Ovary (tissue), 7 donors: ENCODE measurements at regions not wholly inside any gene's neighbourhood (a gene's known extent, or its start where the extent isn't known, plus 50 kb on each side); places are given as distances from the start of the nearest gene placed in this dataset.
A peak's percentile ranks its signal among the peaks of the same experiment; 100 is the strongest.

ENCODE experiments used
- DNase-seq, 5 donors: peaks; one replicate each; pipeline ENCODE4 v3.0.0-alpha.2; 2019 to 2020
- H3K27ac ChIP-seq, 2 donors: fragments of 200-600 bp; one replicate each; pipeline versions ENCODE4 v1.5.1 to v1.8.0; 2019 to 2022
- H3K27me3 ChIP-seq: fragments of 200-600 bp; one replicate; pipeline ENCODE4 v1.8.0; 2022
- H3K36me3 ChIP-seq: fragments of 200-600 bp; sonication (generic); one replicate; pipeline ENCODE4 v1.5.1; 2019
- H3K4me1 ChIP-seq: one replicate; pipeline ENCODE4 v1.8.1; 2013; ENCODE audit warnings: mild to moderate bottlenecking, moderate library complexity; ENCODE audit not compliant: insufficient read depth
- H3K4me3 ChIP-seq: fragments of 200-600 bp; sonication (generic); one replicate; pipeline ENCODE4 v1.5.1; 2017
- H3K9me3 ChIP-seq, 2 donors: fragments of 200-600 bp in 1 of 2; sonication (generic) in 1 of 2; one replicate each; pipeline versions ENCODE4 v1.5.1 to v1.8.1; 2013 to 2019; ENCODE audit warnings: mild to moderate bottlenecking in 1 of 2, moderate library complexity in 1 of 2
- CTCF ChIP-seq, 3 donors: fragments of 450-650 bp in 2 of 3; fragments of 200-600 bp in 1 of 3; IDR thresholded peaks; one replicate each; pipeline versions ENCODE4 v1.5.1 to v1.8.0; 2016 to 2022; ENCODE audit warnings: antibody characterized with exemption in 3 of 3, mild to moderate bottlenecking in 1 of 3
- EP300 ChIP-seq: sonication (generic); formaldehyde crosslinking; IDR thresholded peaks from one replicate; pipeline ENCODE4 v1.6.1; 2017; ENCODE audit warnings: antibody characterized with exemption
- POLR2A ChIP-seq: fragments of 450-650 bp; IDR thresholded peaks from one replicate; pipeline ENCODE4 v1.6.1; 2017; ENCODE audit warnings: antibody characterized with exemption, mild to moderate bottlenecking, moderate library complexity
- WGBS, 3 donors: extraction: QIAGEN DNeasy Blood & Tissue Kit in 1 of 3; methylation state at CpG; one replicate each; pipeline versions ENCODE4 v1.1.5 to v1.1.7; 2013 to 2017; 5-methylcytosine and 5-hydroxymethylcytosine counted together
- intact Hi-C, 4 donors: fragments of 100-400 bp; cut with DNase I; formaldehyde crosslinking; loops; one replicate each; pipeline versions ENCODE4 v1.11.0 to v1.15.1; 2022 to 2023
- donor health status: DM: no; HTN: no; CAD: no; lungs with moderate emphysema.
- donor health status: DM: no; HTN: no; CAD: no.
- donor health status: Bipolar disorder and iron deficiency.
- donor health status: DM: no; HTN: no; CAD: no.
- donor health status: DM: yes; HTN: yes; CAD: no.

DNA sequence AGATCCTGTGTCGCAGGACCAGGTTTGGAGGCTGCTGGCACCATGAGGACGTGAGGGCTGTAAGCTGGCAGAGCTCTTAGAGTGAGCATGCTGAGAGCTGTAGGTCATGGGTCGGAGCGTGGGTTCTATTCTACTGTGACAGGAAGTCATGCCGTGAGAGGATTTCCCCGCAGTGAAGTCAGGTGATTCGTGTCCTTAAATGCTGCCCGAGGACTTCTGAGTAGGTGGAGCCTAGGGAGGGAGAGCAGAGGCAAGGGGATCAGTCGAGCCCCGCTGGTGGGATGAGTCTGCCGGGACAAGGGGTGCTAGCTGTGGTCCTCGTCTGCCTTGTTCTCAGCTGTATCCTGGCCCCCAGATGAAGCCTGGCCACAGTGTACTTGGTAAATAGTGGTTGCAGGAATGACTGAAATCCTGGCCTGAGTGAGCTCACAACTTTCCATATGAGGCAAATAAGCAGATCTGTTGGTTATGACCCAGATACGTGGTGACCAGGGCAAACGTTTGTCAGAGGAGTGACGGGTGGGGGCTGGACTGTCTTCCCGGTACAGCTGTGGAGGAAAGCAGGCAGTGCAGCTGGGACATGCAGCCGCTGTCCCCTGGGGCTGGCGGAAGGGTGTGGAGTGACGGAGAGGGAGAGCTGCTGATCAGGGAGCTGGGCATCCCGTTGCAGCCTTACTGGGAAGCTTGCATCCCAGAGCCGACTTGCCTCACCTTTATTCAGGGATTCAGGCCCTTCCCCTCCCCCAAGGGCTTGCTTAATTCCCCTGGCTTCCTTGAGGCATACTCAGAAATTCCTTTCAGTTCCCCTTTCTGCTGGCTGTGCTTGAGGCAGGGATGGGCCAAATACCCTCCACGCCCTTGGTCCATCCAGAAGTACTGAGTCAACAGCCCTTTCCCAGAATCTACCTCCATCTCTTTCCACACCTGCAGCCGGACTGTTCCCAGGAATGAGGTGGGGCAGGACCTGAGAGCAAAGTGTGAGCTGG is 250.9 kb upstream of the RREB1 start:
- Histone ChIP-seq H3K4me3 (no peak overlapping the region), H3K27ac (no peak overlapping the region), H3K9me3 (no peaks in the 10 kb centered on the region), H3K27me3 (no peaks in the 10 kb centered on the region), H3K4me1 (peaks cover 2% of the 10 kb centered on the region), H3K36me3 (no peaks in the 10 kb centered on the region)
- WGBS, 3 donors: 53 to 64% (median 60%) methylated on average over 23 of the region's 23 CpGs
- DNase-seq: peak in 1 of 5 donors; percentile 23
- intact Hi-C loops: no loop called here
- TF ChIP-seq CTCF (IDR thresholded peaks at IDR 0.05): no peak
- no peak for TF ChIP-seq POLR2A
- no peak for TF ChIP-seq EP300

DNA sequence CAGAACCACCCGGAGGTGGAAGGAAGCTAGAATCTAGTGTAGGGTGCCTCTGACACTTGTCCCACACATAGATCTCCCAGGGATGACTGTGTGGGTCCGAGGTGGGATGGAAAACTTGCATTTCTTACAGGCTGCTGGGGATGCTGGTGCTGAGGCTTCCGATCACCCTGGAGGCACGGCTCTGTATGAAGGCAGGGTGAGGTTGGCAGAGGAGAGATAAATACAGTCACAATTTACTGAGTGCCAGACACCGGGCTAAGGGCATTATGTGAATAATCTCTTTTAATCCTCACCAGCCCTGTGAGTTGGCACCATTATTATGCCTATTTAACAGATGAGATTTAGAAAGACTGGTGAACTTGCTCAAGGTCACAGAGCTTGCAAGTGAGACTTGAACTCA is 250.2 kb upstream of the RREB1 start:
- H3K4me3 ChIP-seq: no peak overlapping the region
- no peaks in the 10 kb centered on the region for H3K27me3 ChIP-seq
- no peak overlapping the region for H3K27ac ChIP-seq
- intact Hi-C loops: no loop called here
- no peak for DNase-seq
- 90 to 97% (median 91%) methylated on average over 5 of the region's 5 CpGs for WGBS, 3 donors
- H3K9me3 ChIP-seq: no peaks in the 10 kb centered on the region
- TF ChIP-seq EP300 (no peak), CTCF (IDR thresholded peaks at IDR 0.05) (no peak), POLR2A (no peak)
- no peaks in the 10 kb centered on the region for H3K36me3 ChIP-seq
- H3K4me1 ChIP-seq: peaks cover 2% of the 10 kb centered on the region

- WGBS, 3 donors: 25 to 43% (median 41%) methylated on average over 12 of the region's 12 CpGs
- no peak overlapping the region for H3K4me3 ChIP-seq
- DNase-seq: no peak
- intact Hi-C loops: no loop called here
- TF ChIP-seq POLR2A (no peak), EP300 (no peak), CTCF (IDR thresholded peaks at IDR 0.05) (no peak)
- peak overlapping the region in 1 of 2 donors; percentile 25 for H3K27ac ChIP-seq
- H3K27me3 ChIP-seq: no peaks in the 10 kb centered on the region
- no peaks in the 10 kb centered on the region for H3K36me3 ChIP-seq
- H3K4me1 ChIP-seq: peaks cover 2% of the 10 kb centered on the region
- no peaks in the 10 kb centered on the region for H3K9me3 ChIP-seq
Measured at GRCh38 chr6:6858533-6858982, 249.2 kb upstream of the RREB1 start.

DNA sequence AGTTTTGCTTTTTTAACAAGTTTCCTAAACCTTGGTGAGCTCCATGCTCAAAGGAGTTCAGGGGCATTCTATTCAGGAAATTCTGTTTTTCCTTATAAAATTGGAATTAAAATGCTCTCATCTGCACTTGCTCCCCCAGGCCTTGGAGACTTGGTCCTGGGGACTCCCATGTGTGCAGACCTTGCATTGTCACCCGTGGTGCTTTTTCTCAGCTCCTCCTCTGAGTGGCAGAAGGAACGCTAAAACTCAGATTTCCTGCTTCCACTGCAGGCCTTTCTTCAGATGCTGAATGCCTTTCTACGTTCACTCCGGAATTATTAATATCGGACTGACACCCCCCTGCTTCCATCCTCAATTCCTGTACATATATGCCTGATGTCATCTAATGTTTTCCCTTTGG is 248.7 kb upstream of the RREB1 start:
- no peak for DNase-seq
- TF ChIP-seq EP300 (no peak), CTCF (IDR thresholded peaks at IDR 0.05) (no peak), POLR2A (no peak)

More for the DNA sequence above, 248.7 kb upstream of the RREB1 start:
- Histone ChIP-seq H3K9me3 (no peaks in the 10 kb centered on the region), H3K4me3 (no peak overlapping the region), H3K4me1 (peaks cover 2% of the 10 kb centered on the region), H3K27me3 (no peaks in the 10 kb centered on the region), H3K36me3 (no peaks in the 10 kb centered on the region), H3K27ac (peak overlapping the region in 1 of 2 donors; percentile 25)
- intact Hi-C loops: no loop called here
- 25 to 57% (median 45%) methylated on average over 5 of the region's 5 CpGs for WGBS, 3 donors
